Ovary (tissue), 7 donors: ENCODE measurements at regions not wholly inside any gene's neighbourhood (a gene's known extent, or its start where the extent isn't known, plus 50 kb on each side); places are given as distances from the start of the nearest gene placed in this dataset.

Experiments used
- DNase-seq, 5 donors: peaks; one replicate each; pipeline ENCODE4 v3.0.0-alpha.2; 2019 to 2020
- H3K27ac ChIP-seq, 2 donors: fragments of 200-600 bp; one replicate each; pipeline versions ENCODE4 v1.5.1 to v1.8.0; 2019 to 2022
- H3K27me3 ChIP-seq: fragments of 200-600 bp; one replicate; pipeline ENCODE4 v1.8.0; 2022
- H3K36me3 ChIP-seq: fragments of 200-600 bp; sonication (generic); one replicate; pipeline ENCODE4 v1.5.1; 2019
- H3K4me1 ChIP-seq: one replicate; pipeline ENCODE4 v1.8.1; 2013; ENCODE audit warnings: mild to moderate bottlenecking, moderate library complexity; ENCODE audit not compliant: insufficient read depth
- H3K4me3 ChIP-seq: fragments of 200-600 bp; sonication (generic); one replicate; pipeline ENCODE4 v1.5.1; 2017
- H3K9me3 ChIP-seq, 2 donors: fragments of 200-600 bp in 1 of 2; sonication (generic) in 1 of 2; one replicate each; pipeline versions ENCODE4 v1.5.1 to v1.8.1; 2013 to 2019; ENCODE audit warnings: mild to moderate bottlenecking in 1 of 2, moderate library complexity in 1 of 2
- EP300 ChIP-seq: sonication (generic); formaldehyde crosslinking; IDR thresholded peaks from one replicate; pipeline ENCODE4 v1.6.1; 2017; ENCODE audit warnings: antibody characterized with exemption
- POLR2A ChIP-seq: fragments of 450-650 bp; IDR thresholded peaks from one replicate; pipeline ENCODE4 v1.6.1; 2017; ENCODE audit warnings: antibody characterized with exemption, mild to moderate bottlenecking, moderate library complexity
- WGBS, 3 donors: extraction: QIAGEN DNeasy Blood & Tissue Kit in 1 of 3; methylation state at CpG; one replicate each; pipeline versions ENCODE4 v1.1.5 to v1.1.7; 2013 to 2017; 5-methylcytosine and 5-hydroxymethylcytosine counted together
- intact Hi-C, 4 donors: fragments of 100-400 bp; cut with DNase I; formaldehyde crosslinking; loops; one replicate each; pipeline versions ENCODE4 v1.11.0 to v1.15.1; 2022 to 2023
- TF ChIP-seq, protein P1 (sequence below), 3 donors: fragments of 450-650 bp in 2 of 3; fragments of 200-600 bp in 1 of 3; IDR thresholded peaks; one replicate each; pipeline versions ENCODE4 v1.5.1 to v1.8.0; 2016 to 2022; ENCODE audit warnings: antibody characterized with exemption in 3 of 3, mild to moderate bottlenecking in 1 of 3
- donor health status: DM: no; HTN: no; CAD: no; lungs with moderate emphysema.
- donor health status: DM: no; HTN: no; CAD: no.
- donor health status: Bipolar disorder and iron deficiency.
- donor health status: DM: no; HTN: no; CAD: no.
- donor health status: DM: yes; HTN: yes; CAD: no.

DNA sequence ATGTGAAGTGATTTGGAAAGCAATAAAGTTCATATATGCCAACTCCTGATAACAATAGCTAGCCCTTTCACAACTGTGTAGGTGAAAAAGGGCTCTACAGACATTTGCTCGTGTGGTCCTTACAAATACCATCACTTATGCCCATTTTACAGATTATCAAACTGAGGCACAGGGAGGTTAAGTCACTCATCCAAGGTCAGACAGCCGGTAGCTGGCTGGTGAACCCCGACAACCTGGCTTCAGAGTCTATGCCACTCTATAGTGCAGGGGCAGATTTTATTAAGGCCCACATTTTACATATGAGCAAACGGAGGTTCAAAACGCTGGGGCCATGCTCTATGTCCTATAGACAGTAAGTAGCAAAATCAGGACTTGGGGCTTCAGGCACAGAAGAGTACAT, 280.5 kb downstream of the RRAGC start:
- no peak overlapping the region for H3K4me3 ChIP-seq
- 80 to 90% (median 83%) methylated on average over 5 of the region's 5 CpGs for WGBS, 3 donors
- H3K27me3 ChIP-seq = no peaks in the 10 kb centered on the region
- no peaks in the 10 kb centered on the region for H3K9me3 ChIP-seq
- H3K27ac ChIP-seq = no peak overlapping the region
- TF ChIP-seq POLR2A (no peak), EP300 (no peak)
- TF ChIP-seq, protein P1, sequence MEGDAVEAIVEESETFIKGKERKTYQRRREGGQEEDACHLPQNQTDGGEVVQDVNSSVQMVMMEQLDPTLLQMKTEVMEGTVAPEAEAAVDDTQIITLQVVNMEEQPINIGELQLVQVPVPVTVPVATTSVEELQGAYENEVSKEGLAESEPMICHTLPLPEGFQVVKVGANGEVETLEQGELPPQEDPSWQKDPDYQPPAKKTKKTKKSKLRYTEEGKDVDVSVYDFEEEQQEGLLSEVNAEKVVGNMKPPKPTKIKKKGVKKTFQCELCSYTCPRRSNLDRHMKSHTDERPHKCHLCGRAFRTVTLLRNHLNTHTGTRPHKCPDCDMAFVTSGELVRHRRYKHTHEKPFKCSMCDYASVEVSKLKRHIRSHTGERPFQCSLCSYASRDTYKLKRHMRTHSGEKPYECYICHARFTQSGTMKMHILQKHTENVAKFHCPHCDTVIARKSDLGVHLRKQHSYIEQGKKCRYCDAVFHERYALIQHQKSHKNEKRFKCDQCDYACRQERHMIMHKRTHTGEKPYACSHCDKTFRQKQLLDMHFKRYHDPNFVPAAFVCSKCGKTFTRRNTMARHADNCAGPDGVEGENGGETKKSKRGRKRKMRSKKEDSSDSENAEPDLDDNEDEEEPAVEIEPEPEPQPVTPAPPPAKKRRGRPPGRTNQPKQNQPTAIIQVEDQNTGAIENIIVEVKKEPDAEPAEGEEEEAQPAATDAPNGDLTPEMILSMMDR (IDR thresholded peaks at IDR 0.05) = no peak
- intact Hi-C loops = no loop called here
- no peak for DNase-seq
- H3K36me3 ChIP-seq = no peaks in the 10 kb centered on the region
- H3K4me1 ChIP-seq = no peaks in the 10 kb centered on the region

DNA sequence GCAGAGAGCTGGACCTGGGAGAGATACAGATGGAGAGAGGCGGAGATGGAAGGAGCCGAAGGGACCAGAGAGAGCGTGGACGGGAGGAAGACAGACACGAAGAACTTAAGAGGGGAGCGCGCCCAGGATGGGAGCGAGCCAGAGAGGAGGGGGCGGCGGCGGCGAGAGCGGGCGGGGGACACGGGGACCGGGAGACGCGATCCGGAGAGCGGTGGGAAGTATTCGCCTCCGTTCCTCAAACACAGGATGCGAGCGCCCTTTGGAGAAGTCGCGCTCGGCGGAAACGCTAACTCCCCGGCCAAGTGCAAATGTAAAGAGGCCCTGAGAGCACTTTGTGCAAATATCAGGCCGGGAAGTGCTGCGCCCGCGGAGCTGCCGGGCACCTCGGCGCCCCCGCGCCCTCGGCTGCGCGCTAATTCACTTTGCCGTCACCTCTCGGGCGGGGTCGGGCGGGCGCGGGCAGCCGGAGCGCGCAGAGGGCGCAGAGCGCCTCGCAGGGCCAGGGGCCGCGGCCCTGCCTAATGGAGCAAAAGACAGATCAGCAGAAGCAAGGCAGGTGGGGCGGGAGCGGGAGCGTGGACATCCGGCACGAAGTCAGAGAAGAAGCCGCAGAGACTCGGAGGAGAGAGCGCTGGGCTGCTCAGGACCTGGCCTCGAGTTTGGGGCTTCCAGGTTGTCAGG, 281.2 kb downstream of the RRAGC start:
- Histone ChIP-seq H3K27me3 (no peaks in the 10 kb centered on the region), H3K4me1 (no peaks in the 10 kb centered on the region), H3K9me3 (no peaks in the 10 kb centered on the region), H3K36me3 (no peaks in the 10 kb centered on the region), H3K27ac (no peak overlapping the region), H3K4me3 (no peak overlapping the region)
- 3 to 5% (median 5%) methylated on average over 51 to 66 of the region's 66 CpGs for WGBS, 3 donors
- intact Hi-C loops = no loop called here
- no peak for TF ChIP-seq EP300
- TF ChIP-seq POLR2A = no peak
- TF ChIP-seq, protein P1 (IDR thresholded peaks at IDR 0.05) = no peak
- DNase-seq = no peak

DNA sequence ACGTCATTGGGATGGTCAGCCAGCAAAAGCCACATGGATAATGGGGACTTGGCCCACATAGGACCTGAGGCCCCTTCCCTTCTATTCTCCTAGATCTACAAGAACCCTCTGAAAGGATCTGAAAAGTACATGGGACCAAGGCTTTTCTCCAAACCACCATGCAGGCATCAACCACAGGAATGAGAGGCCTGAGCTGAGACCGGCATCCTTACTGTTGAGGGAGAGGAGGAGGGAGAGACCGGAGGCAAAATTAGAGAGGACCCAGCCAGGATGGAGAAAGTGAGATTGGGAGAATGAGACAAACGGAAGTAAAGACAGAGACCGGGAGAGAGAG, 281.7 kb downstream of the RRAGC start:
- no peak overlapping the region for H3K27ac ChIP-seq
- no peak for TF ChIP-seq EP300
- TF ChIP-seq, protein P1 (IDR thresholded peaks at IDR 0.05) = no peak
- no peak for TF ChIP-seq POLR2A
- H3K4me1 ChIP-seq = no peaks in the 10 kb centered on the region
- WGBS, 3 donors = 15 to 23% (median 21%) methylated on average over 5 of the region's 5 CpGs
- no peak for DNase-seq
- intact Hi-C loops = no loop called here
- H3K27me3 ChIP-seq = no peaks in the 10 kb centered on the region
- H3K4me3 ChIP-seq = no peak overlapping the region
- no peaks in the 10 kb centered on the region for H3K36me3 ChIP-seq
- no peaks in the 10 kb centered on the region for H3K9me3 ChIP-seq

DNA sequence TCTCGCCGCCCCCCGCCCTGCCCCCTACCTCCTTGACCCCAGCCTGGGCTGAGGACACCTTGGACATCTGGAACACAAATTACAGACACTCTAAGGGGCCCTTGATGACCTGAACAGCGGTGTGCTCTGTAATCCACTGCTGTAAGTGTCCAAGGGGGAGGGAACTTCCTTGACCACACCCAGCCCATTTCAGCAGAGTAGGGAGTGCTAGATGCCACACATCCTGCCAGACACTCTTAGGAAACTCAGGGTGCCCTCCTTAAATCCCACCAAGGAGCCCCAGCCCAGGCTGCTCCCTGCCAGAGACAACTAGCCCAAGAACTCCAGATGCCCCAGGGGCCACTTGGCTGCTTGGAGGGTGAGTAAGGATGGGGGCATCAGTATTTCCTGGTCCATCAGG, 282.2 kb downstream of the RRAGC start:
- Histone ChIP-seq H3K27ac (no peak overlapping the region), H3K27me3 (no peaks in the 10 kb centered on the region), H3K4me1 (no peaks in the 10 kb centered on the region), H3K36me3 (no peaks in the 10 kb centered on the region), H3K4me3 (no peak overlapping the region), H3K9me3 (no peaks in the 10 kb centered on the region)
- DNase-seq = no peak
- 40 to 58% (median 52%) methylated on average over 4 of the region's 4 CpGs for WGBS, 3 donors
- intact Hi-C loops = no loop called here
- TF ChIP-seq EP300 (no peak), POLR2A (no peak)
- TF ChIP-seq, protein P1 (IDR thresholded peaks at IDR 0.05) = no peak
